Kidney (tissue), 13 donors: ENCODE measurements at regions not wholly inside any gene's neighbourhood (a gene's known extent, or its start where the extent isn't known, plus 50 kb on each side); places are given as distances from the start of the nearest gene placed in this dataset.
"Not testable (repeated sequence)": the region's sequence is repeated elsewhere in the genome, so short reads cannot be mapped to it uniquely, and the experiment has no call there.

Experiments
- DNase-seq, 5 donors: peaks; one replicate each; pipeline ENCODE4 v3.0.0-alpha.2; 2013 to 2020
- FAIRE-seq: peaks from 2 replicates; lab custom pipeline; 2012; peaks lifted over from hg19 to GRCh38; lab: Jason Lieb, UNC
- H3K27ac ChIP-seq, 2 donors: one replicate each; pipeline ENCODE4 v1.7.0; 2013; ENCODE audit warnings: low read depth in 2 of 2, low read length in 2 of 2, inconsistent platforms in 1 of 2
- H3K27me3 ChIP-seq: one replicate; pipeline ENCODE4 v1.7.1; 2013; ENCODE audit warnings: low read length, inconsistent platforms; ENCODE audit not compliant: control insufficient read depth, insufficient read depth
- H3K36me3 ChIP-seq, 3 donors: one replicate each; pipeline versions ENCODE4 v1.7.0 to v1.7.1; 2013; ENCODE audit warnings: low read length in 3 of 3, control low read depth in 1 of 3, inconsistent platforms in 1 of 3; ENCODE audit not compliant: insufficient read depth in 3 of 3, control insufficient read depth in 2 of 3
- H3K4me1 ChIP-seq, 3 donors: one replicate each; pipeline versions ENCODE4 v1.7.0 to v1.7.1; 2013; ENCODE audit warnings: low read length in 3 of 3, inconsistent platforms in 1 of 3, low read depth in 1 of 3; ENCODE audit not compliant: control insufficient read depth in 2 of 3, insufficient read depth in 2 of 3
- H3K4me3 ChIP-seq, 3 donors: one replicate each; pipeline versions ENCODE4 v1.7.0 to v1.8.1; 2013; ENCODE audit warnings: low read length in 3 of 3, control low read depth in 1 of 3, inconsistent platforms in 1 of 3
- H3K9ac ChIP-seq, 3 donors: one replicate each; pipeline versions ENCODE4 v1.7.0 to v1.7.1; 2013; ENCODE audit warnings: low read length in 3 of 3, control low read depth in 1 of 3, inconsistent platforms in 1 of 3
- H3K9me3 ChIP-seq, 3 donors: one replicate each; pipeline versions ENCODE4 v1.7.0 to v1.7.1; 2013; ENCODE audit warnings: low read length in 3 of 3, control low read depth in 1 of 3, inconsistent platforms in 1 of 3; ENCODE audit not compliant: control insufficient read depth in 2 of 3, insufficient read depth in 1 of 3
- intact Hi-C: fragments of 100-400 bp; cut with DNase I; formaldehyde crosslinking; loops from one replicate; pipeline ENCODE4 v1.11.1; 2022
- TF ChIP-seq, protein P1 (sequence below): IDR thresholded peaks from 3 replicates; pipeline ENCODE4 v1.5.1; 2012; ENCODE audit warnings: mild to moderate bottlenecking, moderate library complexity, borderline replicate concordance; ENCODE audit not compliant: insufficient read depth; ENCODE audit errors: extremely low read depth
- donor health status: control.
- donor health status: control.
- donor health status: control.
- donor health status: control.
- donor health status: control.
- donor health status: DM: yes; HTN: yes; CAD: no.
- donor health status: Normal renal cell carcinoma (clear cell type).

DNA sequence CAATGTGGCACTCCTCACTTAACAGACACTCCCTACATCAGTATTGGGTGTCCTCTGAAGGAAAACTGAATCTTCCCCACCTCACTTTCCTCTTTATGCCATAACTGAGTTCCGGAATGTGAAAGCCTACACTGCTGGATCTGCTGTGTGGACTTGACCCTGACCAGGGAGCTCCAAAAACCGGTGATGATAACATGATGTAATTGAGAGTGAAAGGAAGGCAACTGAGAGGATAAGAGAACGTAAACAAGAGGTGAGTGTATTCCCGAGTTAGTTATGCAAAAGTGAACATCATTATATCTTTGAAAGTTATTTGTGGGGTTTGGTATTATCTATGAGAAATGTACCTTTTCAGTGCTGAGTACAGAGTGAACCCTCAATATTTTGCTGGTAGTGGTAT lies 1794.8 kb downstream of the MRPL39 start:
- TF ChIP-seq, protein P1, sequence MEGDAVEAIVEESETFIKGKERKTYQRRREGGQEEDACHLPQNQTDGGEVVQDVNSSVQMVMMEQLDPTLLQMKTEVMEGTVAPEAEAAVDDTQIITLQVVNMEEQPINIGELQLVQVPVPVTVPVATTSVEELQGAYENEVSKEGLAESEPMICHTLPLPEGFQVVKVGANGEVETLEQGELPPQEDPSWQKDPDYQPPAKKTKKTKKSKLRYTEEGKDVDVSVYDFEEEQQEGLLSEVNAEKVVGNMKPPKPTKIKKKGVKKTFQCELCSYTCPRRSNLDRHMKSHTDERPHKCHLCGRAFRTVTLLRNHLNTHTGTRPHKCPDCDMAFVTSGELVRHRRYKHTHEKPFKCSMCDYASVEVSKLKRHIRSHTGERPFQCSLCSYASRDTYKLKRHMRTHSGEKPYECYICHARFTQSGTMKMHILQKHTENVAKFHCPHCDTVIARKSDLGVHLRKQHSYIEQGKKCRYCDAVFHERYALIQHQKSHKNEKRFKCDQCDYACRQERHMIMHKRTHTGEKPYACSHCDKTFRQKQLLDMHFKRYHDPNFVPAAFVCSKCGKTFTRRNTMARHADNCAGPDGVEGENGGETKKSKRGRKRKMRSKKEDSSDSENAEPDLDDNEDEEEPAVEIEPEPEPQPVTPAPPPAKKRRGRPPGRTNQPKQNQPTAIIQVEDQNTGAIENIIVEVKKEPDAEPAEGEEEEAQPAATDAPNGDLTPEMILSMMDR: no peak
- intact Hi-C loops: no loop called here
- DNase-seq: no peak
- Histone ChIP-seq H3K9me3 (peaks cover 0 to 3% (median 0%) of the 10 kb centered on the region in 3 donors), H3K4me3 (no peak overlapping the region), H3K27me3 (no peaks in the 10 kb centered on the region), H3K36me3 (no peaks in the 10 kb centered on the region), H3K27ac (no peak overlapping the region), H3K4me1 (no peaks in the 10 kb centered on the region), H3K9ac (no peak overlapping the region)
- no peak for FAIRE-seq

GRCh38 chr21:23811805-23812204 lies 1795.5 kb downstream of the MRPL39 start:
- Histone ChIP-seq H3K36me3 (no peaks in the 10 kb centered on the region), H3K4me3 (no peak overlapping the region), H3K9ac (no peak overlapping the region), H3K27me3 (no peaks in the 10 kb centered on the region), H3K27ac (no peak overlapping the region), H3K9me3 (no peaks in the 10 kb centered on the region), H3K4me1 (no peaks in the 10 kb centered on the region)
- TF ChIP-seq, protein P1: no peak
- intact Hi-C loops: no loop called here
- DNase-seq: no peak
- no peak for FAIRE-seq

DNA sequence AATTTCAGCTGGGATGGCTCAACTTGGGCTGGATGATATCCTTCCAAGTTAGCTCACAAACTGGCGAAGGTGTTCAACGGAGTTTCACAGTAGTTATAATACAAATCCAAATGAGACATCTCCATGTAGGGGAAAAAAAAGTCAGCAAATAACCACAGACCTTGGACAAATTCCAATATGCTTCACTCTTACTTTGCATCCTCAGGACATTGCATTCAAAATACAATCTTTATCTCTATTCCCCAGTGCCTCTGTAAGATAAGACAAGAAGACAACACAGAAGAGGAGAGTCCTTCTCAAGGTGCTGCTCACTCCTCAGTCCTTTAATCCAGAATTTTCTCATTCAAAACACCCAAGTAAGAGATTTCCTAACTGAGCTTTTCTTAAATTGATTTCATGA lies 1797.7 kb downstream of the MRPL39 start:
- no peaks in the 10 kb centered on the region for H3K36me3 ChIP-seq
- no peaks in the 10 kb centered on the region for H3K27me3 ChIP-seq
- H3K27ac ChIP-seq: no peak overlapping the region
- TF ChIP-seq, protein P1: no peak
- H3K4me1 ChIP-seq: no peaks in the 10 kb centered on the region
- intact Hi-C loops: no loop called here
- H3K9me3 ChIP-seq: no peaks in the 10 kb centered on the region
- H3K4me3 ChIP-seq: no peak overlapping the region
- H3K9ac ChIP-seq: no peak overlapping the region
- no peak for DNase-seq
- FAIRE-seq: no peak

- H3K4me1 ChIP-seq, H3K27me3 ChIP-seq, H3K9me3 ChIP-seq, H3K36me3 ChIP-seq, H3K9ac ChIP-seq, intact Hi-C loops, H3K27ac ChIP-seq, DNase-seq, H3K4me3 ChIP-seq, FAIRE-seq: not testable (repeated sequence)
Observed at GRCh38 chr21:23806966-23807548, 1800.2 kb downstream of the MRPL39 start.
